ENCODE measurements at regions not wholly inside any gene's neighbourhood (a gene's known extent, or its start where the extent isn't known, plus 50 kb on each side); places are given as distances from the start of the nearest gene placed in this dataset.

DNA sequence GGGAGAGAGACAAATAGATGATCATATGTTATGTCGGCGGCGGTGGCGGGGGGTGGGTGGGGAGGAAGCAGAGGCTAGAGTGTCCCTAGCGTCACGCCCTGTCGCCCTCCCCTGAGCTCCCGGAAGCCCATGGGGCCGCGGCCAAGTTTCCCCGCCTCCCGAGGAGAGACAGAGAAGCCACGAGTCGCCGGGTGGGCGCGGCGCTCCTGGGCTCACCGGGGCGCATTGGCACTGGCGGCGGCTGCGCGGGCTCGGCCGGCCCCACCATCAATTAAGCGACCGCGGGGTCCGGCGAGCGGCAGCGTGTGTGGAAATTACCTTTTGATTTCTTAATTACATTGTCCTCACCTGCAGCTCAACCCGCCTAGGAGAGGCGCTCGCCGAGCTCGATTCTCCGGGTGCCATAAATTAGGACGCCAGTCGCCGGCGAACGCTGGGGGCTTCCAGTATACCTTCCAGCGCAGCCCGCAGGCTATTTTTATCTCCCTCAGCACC is 119.9 kb upstream of the LHX5 start:
- under 1% methylated on average over 41 of the region's 46 CpGs for WGBS (ENCODE audit: insufficient coverage)
- Histone ChIP-seq H4K20me1 (ENCODE audit: insufficient read depth, low read length) (no peaks in the 10 kb centered on the region), H3K9me3 (replicated peaks in 1 of 2; ENCODE audit: control insufficient read depth in 1 of 2, insufficient read depth in 1 of 2, low read length in 2 of 2) (no peaks in the 10 kb centered on the region), H3K36me3 (replicated peaks in 1 of 2; ENCODE audit: control insufficient read depth in 1 of 2, insufficient read depth in 2 of 2, low read length in 2 of 2) (no peaks in the 10 kb centered on the region), H3K9ac (ENCODE audit: insufficient read depth, low read length, poor library complexity, severe bottlenecking) (no peak overlapping the region), H3K4me3 (replicated peaks in 1 of 3; ENCODE audit: low read depth in 2 of 3, low read length in 3 of 3) (peak overlapping the region in 1 of 3 experiments; percentile 30), H3K79me2 (ENCODE audit: insufficient read depth, low read length) (no peaks in the 10 kb centered on the region), H3K4me1 (ENCODE audit: control insufficient read depth in 1 of 2, insufficient read depth in 2 of 2, low read length in 2 of 2) (no peaks in the 10 kb centered on the region), H3K27me3 (ENCODE audit: control insufficient read depth in 2 of 2, insufficient read depth in 2 of 2, low read length in 2 of 2) (peaks cover 4 to 19% of the 10 kb centered on the region in 2 donors), H3K27ac (ENCODE audit: low read depth in 1 of 2, low read length in 2 of 2) (no peak overlapping the region), H3K4me2 (replicated peaks; ENCODE audit: extremely low read depth, low read length, poor library complexity, severe bottlenecking) (peak overlapping the region; percentile 45), H2AFZ (ENCODE audit: insufficient read depth, low read depth, low read length, poor library complexity, severe bottlenecking) (no peak overlapping the region)
- no peak overlapping the region for H3K27ac Mint-ChIP-seq
- DNase-seq = no peak
- peak overlapping the region; percentile 39 to 79 for H3K4me3 Mint-ChIP-seq
- no peaks in the 10 kb centered on the region for H3K36me3 Mint-ChIP-seq
- intact Hi-C loops (cut with micrococcal nuclease) = no loop called here
- peaks cover 7% of the 10 kb centered on the region for H3K4me1 Mint-ChIP-seq
- peaks cover 3 to 18% (median 9%) of the 10 kb centered on the region in 7 donors for H3K9me3 Mint-ChIP-seq
- H3K27me3 Mint-ChIP-seq (ENCODE audit: low read depth in 3 of 3) = peaks cover 32 to 42% (median 40%) of the 10 kb centered on the region in 3 donors
- TF ChIP-seq, protein P1, sequence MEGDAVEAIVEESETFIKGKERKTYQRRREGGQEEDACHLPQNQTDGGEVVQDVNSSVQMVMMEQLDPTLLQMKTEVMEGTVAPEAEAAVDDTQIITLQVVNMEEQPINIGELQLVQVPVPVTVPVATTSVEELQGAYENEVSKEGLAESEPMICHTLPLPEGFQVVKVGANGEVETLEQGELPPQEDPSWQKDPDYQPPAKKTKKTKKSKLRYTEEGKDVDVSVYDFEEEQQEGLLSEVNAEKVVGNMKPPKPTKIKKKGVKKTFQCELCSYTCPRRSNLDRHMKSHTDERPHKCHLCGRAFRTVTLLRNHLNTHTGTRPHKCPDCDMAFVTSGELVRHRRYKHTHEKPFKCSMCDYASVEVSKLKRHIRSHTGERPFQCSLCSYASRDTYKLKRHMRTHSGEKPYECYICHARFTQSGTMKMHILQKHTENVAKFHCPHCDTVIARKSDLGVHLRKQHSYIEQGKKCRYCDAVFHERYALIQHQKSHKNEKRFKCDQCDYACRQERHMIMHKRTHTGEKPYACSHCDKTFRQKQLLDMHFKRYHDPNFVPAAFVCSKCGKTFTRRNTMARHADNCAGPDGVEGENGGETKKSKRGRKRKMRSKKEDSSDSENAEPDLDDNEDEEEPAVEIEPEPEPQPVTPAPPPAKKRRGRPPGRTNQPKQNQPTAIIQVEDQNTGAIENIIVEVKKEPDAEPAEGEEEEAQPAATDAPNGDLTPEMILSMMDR (IDR thresholded peaks at IDR 0.05) = no peak

DNA sequence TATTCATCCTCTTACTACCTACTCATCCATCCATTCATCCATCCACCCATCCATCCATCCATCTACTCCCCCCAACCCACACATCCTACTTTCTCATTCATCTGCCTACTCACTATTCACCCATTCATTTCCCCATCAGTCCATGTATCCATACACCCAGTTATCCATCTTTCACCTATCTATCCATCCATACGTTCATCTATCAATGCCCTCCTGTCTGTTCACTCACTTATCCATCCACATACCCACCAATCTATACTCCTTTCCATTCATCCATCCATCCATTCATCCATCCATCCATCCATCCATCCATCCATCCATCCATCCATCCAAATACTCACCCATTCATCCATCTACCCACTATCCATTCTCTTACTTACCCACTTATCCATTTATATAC is 117.8 kb upstream of the LHX5 start:
- Histone ChIP-seq H4K20me1 (ENCODE audit: insufficient read depth, low read length) (no peaks in the 10 kb centered on the region), H3K4me2 (replicated peaks; ENCODE audit: extremely low read depth, low read length, poor library complexity, severe bottlenecking) (no peak overlapping the region), H2AFZ (ENCODE audit: insufficient read depth, low read depth, low read length, poor library complexity, severe bottlenecking) (no peak overlapping the region), H3K79me2 (ENCODE audit: insufficient read depth, low read length) (no peaks in the 10 kb centered on the region), H3K36me3 (replicated peaks in 1 of 2; ENCODE audit: control insufficient read depth in 1 of 2, insufficient read depth in 2 of 2, low read length in 2 of 2) (no peaks in the 10 kb centered on the region), H3K9me3 (replicated peaks in 1 of 2; ENCODE audit: control insufficient read depth in 1 of 2, insufficient read depth in 1 of 2, low read length in 2 of 2) (no peaks in the 10 kb centered on the region), H3K4me1 (ENCODE audit: control insufficient read depth in 1 of 2, insufficient read depth in 2 of 2, low read length in 2 of 2) (no peaks in the 10 kb centered on the region), H3K27me3 (ENCODE audit: control insufficient read depth in 2 of 2, insufficient read depth in 2 of 2, low read length in 2 of 2) (peaks cover 4 to 19% of the 10 kb centered on the region in 2 donors), H3K9ac (ENCODE audit: insufficient read depth, low read length, poor library complexity, severe bottlenecking) (no peak overlapping the region), H3K27ac (ENCODE audit: low read depth in 1 of 2, low read length in 2 of 2) (no peak overlapping the region), H3K4me3 (replicated peaks in 1 of 3; ENCODE audit: low read depth in 2 of 3, low read length in 3 of 3) (no peak overlapping the region)
- 82% methylated on average over 1 of the region's 1 CpG for WGBS (ENCODE audit: insufficient coverage)
- intact Hi-C loops (cut with micrococcal nuclease) = no loop called here
- Mint-ChIP-seq H3K9me3 (peaks cover 3 to 18% (median 9%) of the 10 kb centered on the region in 7 donors), H3K36me3 (no peaks in the 10 kb centered on the region), H3K4me1 (peaks cover 7% of the 10 kb centered on the region), H3K4me3 (peak overlapping the region in 1 of 2 donors; percentile 16), H3K27ac (no peak overlapping the region), H3K27me3 (ENCODE audit: low read depth in 3 of 3) (peaks cover 32 to 42% (median 39%) of the 10 kb centered on the region in 3 donors)
- DNase-seq = no peak
- TF ChIP-seq, protein P1 (IDR thresholded peaks at IDR 0.05) = no peak

Data from CD14-positive monocyte (primary cell).